ENCODE measurements at regions not wholly inside any gene's neighbourhood (a gene's known extent, or its start where the extent isn't known, plus 50 kb on each side); places are given as distances from the start of the nearest gene placed in this dataset.

GRCh38 chr2:200752835-200753234 lies 58.9 kb upstream of the BZW1 start:
- peaks cover 9 to 35% (median 20%) of the 10 kb centered on the region in 4 donors for H3K4me1 ChIP-seq (ENCODE audit: control insufficient read depth in 4 of 4, insufficient read depth in 4 of 4, low read length in 3 of 4)
- WGBS, result 90% methylated on average over 1 of the region's 1 CpG

DNA sequence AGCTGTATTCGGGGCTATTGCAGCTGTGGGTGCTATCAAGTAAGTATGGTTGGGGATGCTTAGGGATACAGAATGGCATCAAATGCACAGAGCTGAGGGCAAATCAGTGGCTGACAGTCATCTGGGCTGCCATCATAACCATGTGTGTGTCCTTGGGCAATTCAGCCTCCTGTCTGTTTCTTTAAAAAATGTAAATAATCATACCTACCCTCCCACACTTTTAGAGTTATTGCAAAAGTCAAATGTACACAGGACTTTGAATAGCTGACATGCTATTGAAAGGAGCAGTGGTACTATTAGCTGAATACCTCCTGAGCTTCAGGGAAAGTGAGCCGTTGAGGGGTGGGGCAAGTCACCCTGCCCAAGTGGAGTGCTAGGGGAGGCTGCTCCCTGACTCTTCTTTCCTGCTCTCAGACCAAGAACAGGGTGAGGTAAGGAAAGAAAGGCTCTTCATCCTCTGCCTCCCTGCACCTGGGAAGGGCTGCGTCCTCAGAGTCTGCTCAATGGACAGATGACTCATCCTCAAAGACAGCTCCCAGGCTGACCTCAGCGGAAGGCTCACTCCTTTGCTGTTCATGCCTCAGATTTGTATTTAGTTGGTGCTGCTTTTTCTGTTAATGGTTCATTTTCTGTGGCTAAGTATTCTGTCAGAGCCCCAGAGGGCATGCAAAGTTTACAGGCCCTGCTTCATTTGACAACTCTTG lies 54.9 kb upstream of the BZW1 start:
- peaks cover 4 to 18% (median 10%) of the 10 kb centered on the region in 4 donors for H3K4me1 ChIP-seq (ENCODE audit: control insufficient read depth in 4 of 4, insufficient read depth in 4 of 4, low read length in 3 of 4)
- H3K27ac ChIP-seq (ENCODE audit: low read depth in 1 of 2, low read length in 2 of 2), result peak overlapping the region in 1 of 2 donors; percentile 16
- H3K9ac ChIP-seq (ENCODE audit: low read depth in 1 of 2, low read length in 2 of 2), result no peak overlapping the region
- no peaks in the 10 kb centered on the region for H3K9me3 ChIP-seq (ENCODE audit: control insufficient read depth in 4 of 4, low read length in 3 of 4)
- no peak for DNase-seq (ENCODE audit: low spot score)
- H3K4me3 ChIP-seq (ENCODE audit: low read depth in 1 of 3, low read length in 3 of 3), result peak overlapping the region in 1 of 3 donors; percentile 21
- WGBS, result 44% methylated on average over 4 of the region's 4 CpGs
- no peaks in the 10 kb centered on the region for H3K36me3 ChIP-seq (ENCODE audit: control insufficient read depth in 4 of 4, insufficient read depth in 3 of 4, low read depth in 1 of 4, low read length in 3 of 4)
- H3K27me3 ChIP-seq (ENCODE audit: control insufficient read depth in 4 of 4, insufficient read depth in 4 of 4, low read length in 3 of 4), result no peaks in the 10 kb centered on the region
- TF ChIP-seq GABPA (IDR thresholded peaks at IDR 0.05 in 1 of 2, conservative IDR thresholded peaks at IDR 0.05 in 1 of 2), result no peak
- TF ChIP-seq YY1 (IDR thresholded peaks at IDR 0.05), result peak; percentile 51
- peak; percentile 78 to 86 for TF ChIP-seq HNF4A (conservative IDR thresholded peaks at IDR 0.05)
- peak in 1 of 2 donors; percentile 42 for TF ChIP-seq RAD21 (IDR thresholded peaks at IDR 0.05)
- no peak for TF ChIP-seq TAF1 (conservative IDR thresholded peaks at IDR 0.05)
- TF ChIP-seq, protein P1, sequence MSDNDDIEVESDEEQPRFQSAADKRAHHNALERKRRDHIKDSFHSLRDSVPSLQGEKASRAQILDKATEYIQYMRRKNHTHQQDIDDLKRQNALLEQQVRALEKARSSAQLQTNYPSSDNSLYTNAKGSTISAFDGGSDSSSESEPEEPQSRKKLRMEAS (IDR thresholded peaks at IDR 0.05), result peak; percentile 56
- no peak for TF ChIP-seq HNF4G (IDR thresholded peaks at IDR 0.05)
- no peak for TF ChIP-seq NR2F2 (IDR thresholded peaks at IDR 0.05)
- TF ChIP-seq, protein P2, sequence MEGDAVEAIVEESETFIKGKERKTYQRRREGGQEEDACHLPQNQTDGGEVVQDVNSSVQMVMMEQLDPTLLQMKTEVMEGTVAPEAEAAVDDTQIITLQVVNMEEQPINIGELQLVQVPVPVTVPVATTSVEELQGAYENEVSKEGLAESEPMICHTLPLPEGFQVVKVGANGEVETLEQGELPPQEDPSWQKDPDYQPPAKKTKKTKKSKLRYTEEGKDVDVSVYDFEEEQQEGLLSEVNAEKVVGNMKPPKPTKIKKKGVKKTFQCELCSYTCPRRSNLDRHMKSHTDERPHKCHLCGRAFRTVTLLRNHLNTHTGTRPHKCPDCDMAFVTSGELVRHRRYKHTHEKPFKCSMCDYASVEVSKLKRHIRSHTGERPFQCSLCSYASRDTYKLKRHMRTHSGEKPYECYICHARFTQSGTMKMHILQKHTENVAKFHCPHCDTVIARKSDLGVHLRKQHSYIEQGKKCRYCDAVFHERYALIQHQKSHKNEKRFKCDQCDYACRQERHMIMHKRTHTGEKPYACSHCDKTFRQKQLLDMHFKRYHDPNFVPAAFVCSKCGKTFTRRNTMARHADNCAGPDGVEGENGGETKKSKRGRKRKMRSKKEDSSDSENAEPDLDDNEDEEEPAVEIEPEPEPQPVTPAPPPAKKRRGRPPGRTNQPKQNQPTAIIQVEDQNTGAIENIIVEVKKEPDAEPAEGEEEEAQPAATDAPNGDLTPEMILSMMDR (IDR thresholded peaks at IDR 0.05; ENCODE audit: low read depth, low read length, missing input control), result no peak
- peak; percentile 80 to 94 for TF ChIP-seq JUND (IDR thresholded peaks at IDR 0.05)
- TF ChIP-seq SP1 (IDR thresholded peaks at IDR 0.05), result peak; percentile 57
- TF ChIP-seq, protein P3, sequence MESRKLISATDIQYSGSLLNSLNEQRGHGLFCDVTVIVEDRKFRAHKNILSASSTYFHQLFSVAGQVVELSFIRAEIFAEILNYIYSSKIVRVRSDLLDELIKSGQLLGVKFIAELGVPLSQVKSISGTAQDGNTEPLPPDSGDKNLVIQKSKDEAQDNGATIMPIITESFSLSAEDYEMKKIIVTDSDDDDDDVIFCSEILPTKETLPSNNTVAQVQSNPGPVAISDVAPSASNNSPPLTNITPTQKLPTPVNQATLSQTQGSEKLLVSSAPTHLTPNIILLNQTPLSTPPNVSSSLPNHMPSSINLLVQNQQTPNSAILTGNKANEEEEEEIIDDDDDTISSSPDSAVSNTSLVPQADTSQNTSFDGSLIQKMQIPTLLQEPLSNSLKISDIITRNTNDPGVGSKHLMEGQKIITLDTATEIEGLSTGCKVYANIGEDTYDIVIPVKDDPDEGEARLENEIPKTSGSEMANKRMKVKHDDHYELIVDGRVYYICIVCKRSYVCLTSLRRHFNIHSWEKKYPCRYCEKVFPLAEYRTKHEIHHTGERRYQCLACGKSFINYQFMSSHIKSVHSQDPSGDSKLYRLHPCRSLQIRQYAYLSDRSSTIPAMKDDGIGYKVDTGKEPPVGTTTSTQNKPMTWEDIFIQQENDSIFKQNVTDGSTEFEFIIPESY (IDR thresholded peaks at IDR 0.05), result no peak

More at GRCh38 chr2:200752835-200753234, 58.9 kb upstream of the BZW1 start:
- Histone ChIP-seq H3K36me3 (ENCODE audit: control insufficient read depth in 4 of 4, insufficient read depth in 3 of 4, low read depth in 1 of 4, low read length in 3 of 4) (no peaks in the 10 kb centered on the region), H3K4me3 (ENCODE audit: low read depth in 1 of 3, low read length in 3 of 3) (no peak overlapping the region), H3K9me3 (ENCODE audit: control insufficient read depth in 4 of 4, low read length in 3 of 4) (no peaks in the 10 kb centered on the region), H3K27me3 (ENCODE audit: control insufficient read depth in 4 of 4, insufficient read depth in 4 of 4, low read length in 3 of 4) (no peaks in the 10 kb centered on the region), H3K27ac (ENCODE audit: low read depth in 1 of 2, low read length in 2 of 2) (peak overlapping the region in 1 of 2 donors; percentile 45), H3K9ac (ENCODE audit: low read depth in 1 of 2, low read length in 2 of 2) (no peak overlapping the region)
- no peak for DNase-seq (ENCODE audit: low spot score)
- TF ChIP-seq REST (IDR thresholded peaks at IDR 0.05) (no peak), SP1 (IDR thresholded peaks at IDR 0.05) (no peak), JUND (IDR thresholded peaks at IDR 0.05) (no peak), RXRA (IDR thresholded peaks at IDR 0.05) (no peak), TAF1 (conservative IDR thresholded peaks at IDR 0.05) (no peak), GABPA (IDR thresholded peaks at IDR 0.05 in 1 of 2, conservative IDR thresholded peaks at IDR 0.05 in 1 of 2) (no peak), FOXA1 (IDR thresholded peaks at IDR 0.05) (no peak)
- TF ChIP-seq, protein P3 (IDR thresholded peaks at IDR 0.05), result no peak

All from liver (tissue), 8 donors.